Thymus (tissue), 11 donors: ENCODE measurements at regions not wholly inside any gene's neighbourhood (a gene's known extent, or its start where the extent isn't known, plus 50 kb on each side); places are given as distances from the start of the nearest gene placed in this dataset.

ENCODE experiments used
- DNase-seq, 9 donors: peaks; one replicate each; pipeline ENCODE4 v3.0.0-alpha.2; 2013; ENCODE audit warnings: low spot score in 9 of 9, low read depth in 6 of 9, missing footprints in 1 of 9
- H3K27ac ChIP-seq, 2 donors: one replicate each; pipeline ENCODE4 v1.5.1; 2013; ENCODE audit warnings: control low read depth in 1 of 2, low read depth in 1 of 2, low read length in 1 of 2, mild to moderate bottlenecking in 1 of 2, moderate library complexity in 1 of 2
- H3K27me3 ChIP-seq, 2 donors: one replicate each; pipeline ENCODE4 v1.5.1; 2013; ENCODE audit warnings: low read length in 1 of 2; ENCODE audit not compliant: control insufficient read depth in 2 of 2, insufficient read depth in 1 of 2
- H3K36me3 ChIP-seq, 2 donors: one replicate each; pipeline ENCODE4 v1.5.1; 2013; ENCODE audit warnings: low read length in 1 of 2, mild to moderate bottlenecking in 1 of 2, moderate library complexity in 1 of 2; ENCODE audit not compliant: control insufficient read depth in 2 of 2, insufficient read depth in 2 of 2
- H3K4me1 ChIP-seq, 2 donors: one replicate each; pipeline ENCODE4 v1.5.1; 2013; ENCODE audit warnings: low read length in 2 of 2; ENCODE audit not compliant: control insufficient read depth in 2 of 2, insufficient read depth in 2 of 2
- H3K4me3 ChIP-seq, 2 donors: one replicate each; pipeline ENCODE4 v1.5.1; 2013; ENCODE audit warnings: low read length in 2 of 2, control low read depth in 1 of 2, mild to moderate bottlenecking in 1 of 2
- H3K9me3 ChIP-seq, 2 donors: one replicate each; pipeline ENCODE4 v1.5.1; 2013; ENCODE audit warnings: low read length in 1 of 2, mild to moderate bottlenecking in 1 of 2; ENCODE audit not compliant: control insufficient read depth in 2 of 2, insufficient read depth in 1 of 2
- WGBS: extraction: QIAGEN DNeasy Blood & Tissue Kit; methylation state at CpG from one replicate; pipeline ENCODE4 v1.1.7; 2013; 5-methylcytosine and 5-hydroxymethylcytosine counted together
- donor health status: healthy.

GRCh38 chr10:30229536-30229935 is 119.5 kb downstream of the MTPAP start:
- Histone ChIP-seq H3K27me3 (no peaks in the 10 kb centered on the region), H3K4me1 (peaks cover 0 to 8% of the 10 kb centered on the region in 2 donors), H3K9me3 (no peaks in the 10 kb centered on the region), H3K4me3 (no peak overlapping the region), H3K36me3 (no peaks in the 10 kb centered on the region), H3K27ac (no peak overlapping the region)
- WGBS: 96% methylated on average over 5 of the region's 5 CpGs
- no peak for DNase-seq

DNA sequence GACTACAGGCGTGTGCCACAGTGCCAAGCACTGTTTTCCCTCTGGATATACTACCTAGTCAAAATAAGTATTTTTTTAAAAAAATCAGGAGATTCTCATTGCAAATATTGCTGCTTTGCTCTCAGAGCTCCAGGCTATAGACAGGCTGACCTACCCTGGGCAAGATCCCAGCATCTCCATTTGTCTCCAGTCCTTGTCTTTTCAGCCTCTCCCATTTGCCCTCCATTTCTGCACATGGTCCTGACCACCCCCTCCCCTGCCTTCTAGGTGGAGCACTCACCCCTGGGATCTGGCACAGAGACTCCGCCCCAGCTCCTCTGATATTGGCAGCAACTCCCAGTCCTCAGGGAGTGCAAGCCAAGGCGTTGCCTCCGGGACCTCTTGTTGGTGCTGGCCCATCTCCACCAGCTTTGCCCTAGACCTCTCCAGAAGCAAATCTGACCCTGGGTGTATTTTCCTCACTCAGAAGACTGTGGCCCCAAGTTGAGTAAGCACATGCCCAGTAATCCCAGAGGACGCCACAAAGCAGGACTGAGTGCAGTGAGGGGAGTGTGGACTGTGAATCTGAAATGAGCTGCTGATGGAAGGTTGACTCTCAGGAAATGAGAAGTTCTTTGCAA is 120.6 kb downstream of the MTPAP start:
- DNase-seq: no peak
- Histone ChIP-seq H3K27ac (no peak overlapping the region), H3K9me3 (no peaks in the 10 kb centered on the region), H3K4me1 (peaks cover 0 to 8% of the 10 kb centered on the region in 2 donors), H3K4me3 (no peak overlapping the region), H3K36me3 (no peaks in the 10 kb centered on the region), H3K27me3 (no peaks in the 10 kb centered on the region)
- 95% methylated on average over 5 of the region's 5 CpGs for WGBS

- Histone ChIP-seq H3K27ac (no peak overlapping the region), H3K27me3 (no peaks in the 10 kb centered on the region), H3K36me3 (no peaks in the 10 kb centered on the region), H3K4me1 (peaks cover 0 to 8% of the 10 kb centered on the region in 2 donors), H3K4me3 (no peak overlapping the region), H3K9me3 (no peaks in the 10 kb centered on the region)
- DNase-seq: no peak
- 92% methylated on average over 6 of the region's 6 CpGs for WGBS
These were observed 121.6 kb downstream of the MTPAP start for GRCh38 chr10:30227481-30227880.

- H3K4me1 ChIP-seq: peaks cover 3 to 13% of the 10 kb centered on the region in 2 donors
- H3K4me3 ChIP-seq: no peak overlapping the region
- H3K27me3 ChIP-seq: no peaks in the 10 kb centered on the region
- 17% methylated on average over 17 of the region's 17 CpGs for WGBS
- H3K9me3 ChIP-seq: no peaks in the 10 kb centered on the region
- peak in 7 of 9 donors; percentile 6 to 58 (median 29) for DNase-seq
- H3K27ac ChIP-seq: peak overlapping the region in 1 of 2 donors; percentile 20
- H3K36me3 ChIP-seq: no peaks in the 10 kb centered on the region
These were observed 128.9 kb downstream of the MTPAP start for GRCh38 chr10:30219971-30220751.

- Histone ChIP-seq H3K27me3 (no peaks in the 10 kb centered on the region), H3K27ac (no peak overlapping the region), H3K36me3 (no peaks in the 10 kb centered on the region), H3K4me1 (peaks cover 3 to 13% of the 10 kb centered on the region in 2 donors), H3K9me3 (no peaks in the 10 kb centered on the region), H3K4me3 (no peak overlapping the region)
- DNase-seq: no peak
- WGBS: 93% methylated on average over 4 of the region's 4 CpGs
These were observed 132.3 kb downstream of the MTPAP start for GRCh38 chr10:30216821-30217220.

DNA sequence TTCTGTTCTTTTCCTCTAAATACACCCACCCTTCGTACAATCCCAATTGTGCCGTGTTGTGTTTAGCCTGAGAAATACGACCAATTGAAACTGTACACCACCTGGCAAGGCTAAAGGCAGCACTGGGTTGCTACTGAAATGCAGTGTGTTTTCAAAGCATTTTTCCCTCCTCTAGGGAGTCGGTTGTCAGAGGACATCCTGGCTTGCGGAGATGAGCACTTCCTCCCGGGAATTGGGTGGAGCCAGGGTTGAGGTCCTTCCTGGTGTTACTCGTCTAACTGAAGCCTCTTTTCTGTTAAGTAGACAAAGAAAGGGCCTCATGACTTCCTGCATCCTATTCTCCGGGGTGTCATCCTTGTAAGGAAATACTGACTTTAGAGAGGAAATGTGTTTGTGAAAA is 133.5 kb downstream of the MTPAP start:
- Histone ChIP-seq H3K27me3 (no peaks in the 10 kb centered on the region), H3K4me3 (no peak overlapping the region), H3K36me3 (no peaks in the 10 kb centered on the region), H3K4me1 (peaks cover 3 to 11% of the 10 kb centered on the region in 2 donors), H3K27ac (peak overlapping the region in 1 of 2 donors; percentile 49), H3K9me3 (no peaks in the 10 kb centered on the region)
- no peak for DNase-seq
- 68% methylated on average over 8 of the region's 8 CpGs for WGBS

- Histone ChIP-seq H3K27ac (no peak overlapping the region), H3K36me3 (no peaks in the 10 kb centered on the region), H3K27me3 (no peaks in the 10 kb centered on the region), H3K4me3 (no peak overlapping the region), H3K4me1 (peaks cover 3 to 7% of the 10 kb centered on the region in 2 donors), H3K9me3 (no peaks in the 10 kb centered on the region)
- 93% methylated on average over 2 of the region's 2 CpGs for WGBS
- no peak for DNase-seq
These were observed 133.9 kb downstream of the MTPAP start for GRCh38 chr10:30215141-30215540.

DNA sequence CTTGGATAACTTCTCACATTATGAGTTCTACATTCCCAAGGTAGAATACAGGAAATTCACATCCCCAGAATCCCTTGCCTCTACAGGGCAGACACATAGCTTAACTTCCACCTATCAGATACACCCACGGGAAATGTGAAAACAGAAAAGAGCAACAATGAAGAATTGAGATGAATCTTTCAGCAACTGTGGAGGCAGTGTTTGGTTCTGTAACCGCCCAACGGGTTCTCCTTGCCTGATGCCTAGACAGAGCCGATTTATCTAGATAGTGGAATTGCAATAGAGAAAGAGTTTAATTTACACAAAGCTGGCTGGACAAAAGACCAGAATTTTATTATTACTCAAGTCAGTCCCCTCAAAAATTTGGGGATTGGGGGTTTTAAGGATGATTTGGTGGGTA is 138.8 kb downstream of the MTPAP start:
- Histone ChIP-seq H3K27me3 (no peaks in the 10 kb centered on the region), H3K36me3 (no peaks in the 10 kb centered on the region), H3K9me3 (no peaks in the 10 kb centered on the region), H3K27ac (no peak overlapping the region), H3K4me1 (peaks cover 0 to 4% of the 10 kb centered on the region in 2 donors), H3K4me3 (no peak overlapping the region)
- DNase-seq: no peak
- WGBS: 97% methylated on average over 4 of the region's 4 CpGs

GRCh38 chr10:30208330-30208729 is 140.7 kb downstream of the MTPAP start:
- WGBS: 96% methylated on average over 2 of the region's 2 CpGs
- Histone ChIP-seq H3K9me3 (peaks cover 0 to 8% of the 10 kb centered on the region in 2 donors), H3K27ac (no peak overlapping the region), H3K4me1 (peaks cover 0 to 4% of the 10 kb centered on the region in 2 donors), H3K27me3 (no peaks in the 10 kb centered on the region), H3K4me3 (no peak overlapping the region), H3K36me3 (no peaks in the 10 kb centered on the region)
- DNase-seq: no peak
